Muscle of back (tissue), 3 donors: ENCODE measurements at regions not wholly inside any gene's neighbourhood (a gene's known extent, or its start where the extent isn't known, plus 50 kb on each side); places are given as distances from the start of the nearest gene placed in this dataset.
"Not testable (repeated sequence)": the region's sequence is repeated elsewhere in the genome, so short reads cannot be mapped to it uniquely, and the experiment has no call there.

ENCODE experiments used
- DNase-seq, 3 donors: peaks; one replicate each; pipeline versions ENCODE4 v3.0.0 to v3.0.0-alpha.2; 2013

DNA sequence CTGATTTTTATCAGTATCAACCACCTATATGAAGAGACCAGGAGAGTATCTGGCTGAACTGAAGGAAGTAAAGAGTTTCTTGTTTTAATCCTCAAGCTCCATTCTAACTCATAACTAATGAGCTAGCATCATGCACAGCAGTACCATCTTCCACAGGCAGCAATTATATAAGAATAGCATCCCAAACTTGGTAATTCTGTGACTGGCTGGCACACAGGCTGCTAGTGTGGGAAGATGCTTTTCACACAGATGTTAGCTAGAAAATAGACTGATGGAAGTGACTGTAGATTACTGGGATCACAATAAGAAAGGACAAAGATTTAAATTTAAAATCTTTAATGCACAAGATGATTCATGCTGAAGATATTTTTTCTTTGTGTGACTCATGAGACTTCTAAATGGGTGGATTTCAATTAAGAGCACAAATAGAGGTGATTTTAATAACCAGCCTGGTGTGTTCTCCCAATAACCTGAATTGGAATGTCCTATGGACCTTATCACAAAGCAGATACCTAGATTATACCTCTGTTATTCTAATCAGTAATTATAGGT lies 417.7 kb upstream of the ATXN7L3B start:
- no peak for DNase-seq

DNA sequence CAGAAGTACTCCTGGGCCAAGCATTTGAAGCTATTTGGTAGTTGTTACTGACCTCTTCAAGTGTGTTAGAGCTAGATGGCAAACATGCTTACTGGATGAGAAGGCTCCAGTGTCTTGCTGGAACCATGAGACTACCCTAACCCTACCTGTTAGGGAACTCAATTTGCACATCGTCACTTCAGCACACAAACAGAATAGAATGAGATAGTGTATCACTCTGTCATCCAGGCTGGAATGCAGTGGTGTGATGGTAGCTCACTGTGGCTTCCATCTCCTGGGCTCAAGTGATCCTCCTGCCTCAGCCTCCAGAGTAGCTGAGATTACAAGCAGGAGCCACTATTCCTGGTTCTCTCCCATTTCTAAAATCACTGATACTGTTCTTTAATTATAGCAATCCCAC lies 417.0 kb upstream of the ATXN7L3B start:
- DNase-seq: no peak

- no peak for DNase-seq
Observed at GRCh38 chr12:74129702-74130101, 407.9 kb upstream of the ATXN7L3B start.

DNA sequence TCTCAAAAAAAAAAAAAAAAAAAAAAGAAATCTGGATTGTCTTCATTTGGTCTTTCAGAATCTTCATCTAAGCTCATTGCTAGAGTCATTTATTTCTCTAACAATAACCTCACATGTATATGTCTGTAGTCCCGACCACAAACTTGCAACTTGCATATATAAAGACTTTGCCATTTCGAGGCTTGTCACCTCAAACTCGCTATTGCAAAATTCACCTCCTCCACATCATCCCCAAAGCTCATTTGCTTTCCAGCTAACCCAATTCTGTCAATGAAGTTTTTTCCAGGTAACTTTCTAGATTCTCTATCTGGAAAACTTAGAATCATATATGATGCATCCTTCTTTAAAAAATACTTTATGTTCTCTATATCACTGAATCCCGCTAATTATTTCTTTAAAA lies 393.2 kb upstream of the ATXN7L3B start:
- no peak for DNase-seq

GRCh38 chr12:74145328-74145727 lies 392.3 kb upstream of the ATXN7L3B start:
- DNase-seq: no peak

GRCh38 chr12:74148849-74149248 lies 388.8 kb upstream of the ATXN7L3B start:
- no peak for DNase-seq

GRCh38 chr12:74152370-74152769 lies 385.3 kb upstream of the ATXN7L3B start:
- DNase-seq: no peak

- DNase-seq: no peak
Observed at GRCh38 chr12:74166096-74166495, 371.5 kb upstream of the ATXN7L3B start.

GRCh38 chr12:74169607-74170006 lies 368.0 kb upstream of the ATXN7L3B start:
- DNase-seq: no peak

- no peak for DNase-seq
Observed at GRCh38 chr12:74170645-74171477, 366.8 kb upstream of the ATXN7L3B start.

GRCh38 chr12:74171478-74171909 lies 366.1 kb upstream of the ATXN7L3B start:
- DNase-seq: no peak

DNA sequence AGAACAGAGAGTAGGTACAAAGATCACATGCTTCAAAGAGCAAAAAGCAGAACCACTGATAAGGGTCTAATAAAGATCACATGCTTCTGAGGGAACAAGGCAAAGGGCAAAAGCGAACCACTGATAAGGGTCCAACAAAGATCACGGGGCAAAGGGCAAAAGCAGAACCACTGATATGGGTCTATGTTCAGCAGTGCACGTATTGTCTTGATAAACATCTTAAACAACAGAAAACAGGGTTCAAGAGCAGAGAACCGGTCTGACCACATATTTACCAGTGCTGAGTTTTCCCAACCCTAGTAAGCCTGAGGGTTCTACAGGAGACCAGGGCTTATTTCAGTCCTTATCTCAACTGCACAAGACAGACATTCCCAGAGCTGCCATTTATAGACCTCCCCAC lies 362.7 kb upstream of the ATXN7L3B start:
- DNase-seq: not testable (repeated sequence)

- no peak for DNase-seq
Observed at GRCh38 chr12:74185360-74185759, 352.3 kb upstream of the ATXN7L3B start.

DNA sequence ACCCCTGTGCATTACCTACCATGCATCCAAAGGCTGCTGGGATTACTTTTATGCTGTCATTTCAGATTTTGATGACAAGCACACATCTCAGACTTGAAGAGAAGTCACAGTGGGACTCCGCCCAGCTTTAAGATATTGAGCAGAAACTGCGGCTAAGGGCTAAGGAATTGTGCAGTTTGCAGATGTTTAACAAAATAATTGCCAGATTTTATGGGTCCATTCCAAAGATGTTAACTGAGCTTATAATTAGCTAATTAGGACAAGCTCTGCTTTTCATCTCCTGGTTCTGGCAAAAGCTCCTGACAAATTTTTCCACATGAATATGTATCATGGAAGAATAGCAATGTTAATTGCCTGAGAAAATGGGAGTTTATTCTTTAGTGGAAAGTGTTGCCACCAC lies 344.4 kb upstream of the ATXN7L3B start:
- DNase-seq: no peak

GRCh38 chr12:74204236-74204635 lies 333.4 kb upstream of the ATXN7L3B start:
- DNase-seq: no peak

DNA sequence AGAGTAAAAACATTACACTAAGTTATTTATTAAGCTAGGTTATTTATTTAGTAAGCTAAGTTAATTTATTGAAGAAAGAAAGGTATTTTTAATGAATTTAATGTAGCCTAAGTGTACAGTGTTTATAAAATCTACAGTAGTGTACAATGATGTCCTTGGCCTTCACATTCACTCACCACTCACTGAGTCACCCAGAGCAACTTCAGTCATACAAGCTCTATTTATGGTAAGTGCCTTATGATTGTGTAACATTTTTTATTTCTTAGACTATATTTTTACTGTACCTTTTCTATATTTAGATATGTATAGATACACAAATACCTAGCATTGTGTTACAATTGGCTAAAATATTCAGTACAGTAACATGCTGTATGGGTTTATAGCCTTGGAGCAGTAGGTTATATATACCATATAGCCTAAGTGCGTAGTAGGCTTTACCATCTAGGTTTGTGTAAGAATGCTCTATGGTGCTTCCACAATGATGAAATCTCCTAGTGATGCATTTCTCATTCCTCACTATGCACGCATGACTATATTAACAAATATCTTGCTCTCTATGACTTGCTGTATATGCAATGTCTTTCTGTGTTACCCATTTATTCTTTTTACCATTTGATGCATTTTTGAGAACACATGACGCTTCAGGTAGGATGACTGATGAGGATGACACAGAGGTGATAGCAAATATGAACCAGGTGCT lies 309.6 kb upstream of the ATXN7L3B start:
- DNase-seq: no peak

GRCh38 chr12:74229671-74230070 lies 308.0 kb upstream of the ATXN7L3B start:
- DNase-seq: no peak

- DNase-seq: no peak
Observed at GRCh38 chr12:74235342-74235741, 302.3 kb upstream of the ATXN7L3B start.

DNA sequence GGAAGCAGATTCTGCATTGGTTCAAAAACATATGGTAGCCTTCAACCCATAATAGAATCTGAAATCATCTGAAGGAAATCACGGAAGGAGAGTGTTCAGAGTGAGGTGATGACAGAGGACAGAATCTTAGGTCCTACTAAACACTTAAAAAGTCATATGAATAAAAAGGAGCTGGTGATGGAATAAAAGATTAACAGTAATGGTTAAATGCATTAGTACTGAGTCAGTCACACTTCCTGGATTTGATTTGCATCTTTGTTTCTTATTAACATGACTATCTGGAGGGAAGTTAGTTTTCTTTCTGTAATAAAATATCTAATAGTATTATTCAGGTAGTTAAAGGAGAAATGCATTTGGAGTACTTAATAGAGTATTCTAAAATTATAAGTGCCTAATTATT lies 296.3 kb upstream of the ATXN7L3B start:
- no peak for DNase-seq

- no peak for DNase-seq
Observed at GRCh38 chr12:74242088-74242487, 295.5 kb upstream of the ATXN7L3B start.

DNA sequence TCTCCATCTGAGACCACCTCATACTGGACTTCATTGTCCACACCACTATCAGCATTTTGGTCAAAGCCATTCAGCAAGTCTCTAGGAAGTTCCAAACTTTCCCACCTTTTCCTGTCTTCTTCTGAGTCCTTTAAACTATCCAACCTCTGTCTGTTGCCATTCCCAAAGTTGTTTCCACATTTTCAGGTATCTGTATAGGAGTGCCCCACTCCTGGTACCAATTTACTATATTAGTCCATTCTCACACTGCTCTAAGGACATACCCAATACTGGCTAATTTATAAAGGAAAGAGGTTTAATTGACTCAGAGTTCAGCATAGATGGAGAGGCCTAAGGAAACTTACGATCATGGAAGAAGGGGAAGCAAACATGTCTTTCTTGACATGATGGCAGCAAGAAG lies 292.2 kb upstream of the ATXN7L3B start:
- no peak for DNase-seq

DNA sequence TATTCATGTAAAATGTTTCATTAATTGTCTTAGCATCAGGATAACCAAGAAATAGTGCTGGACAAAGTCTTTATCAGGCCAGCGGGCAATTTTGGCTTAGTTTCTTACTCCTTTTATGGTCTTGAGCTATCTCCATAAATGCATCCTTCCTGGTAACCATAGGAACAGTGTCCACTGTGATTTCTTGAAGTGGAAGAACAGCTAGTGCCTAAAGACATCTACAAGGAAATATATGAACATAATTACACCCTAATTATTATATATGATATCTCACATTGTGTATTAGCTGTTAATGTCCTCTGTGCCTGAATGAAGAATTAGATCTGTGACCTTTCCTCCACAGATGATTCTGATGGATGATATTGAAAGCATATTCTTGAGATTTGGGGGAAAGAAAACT lies 286.7 kb upstream of the ATXN7L3B start:
- no peak for DNase-seq

- DNase-seq: not testable (repeated sequence)
Observed at GRCh38 chr12:74253826-74254225, 283.8 kb upstream of the ATXN7L3B start.
